ENCODE measurements at regions not wholly inside any gene's neighbourhood (a gene's known extent, or its start where the extent isn't known, plus 50 kb on each side); places are given as distances from the start of the nearest gene placed in this dataset.

DNA sequence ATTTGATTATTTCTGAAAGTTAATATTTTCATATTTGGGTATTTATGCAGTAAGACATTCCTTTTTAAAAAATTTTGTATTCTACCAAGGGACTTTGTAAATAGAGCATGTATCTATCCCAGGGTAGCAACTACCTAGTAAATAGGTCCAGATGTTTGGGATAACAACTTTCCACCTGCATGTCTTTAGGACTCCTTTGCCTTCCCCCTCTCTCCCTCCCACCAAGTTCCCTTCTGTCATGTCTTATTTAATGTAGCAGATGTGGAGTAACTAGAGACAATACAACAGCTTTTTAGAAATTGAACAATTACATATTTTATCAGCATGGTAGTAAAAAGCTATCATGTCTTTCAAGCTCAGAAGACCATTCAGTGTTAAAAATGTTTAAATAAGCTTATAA lies 821.0 kb downstream of the C4orf33 start:
- TF ChIP-seq, protein P1, sequence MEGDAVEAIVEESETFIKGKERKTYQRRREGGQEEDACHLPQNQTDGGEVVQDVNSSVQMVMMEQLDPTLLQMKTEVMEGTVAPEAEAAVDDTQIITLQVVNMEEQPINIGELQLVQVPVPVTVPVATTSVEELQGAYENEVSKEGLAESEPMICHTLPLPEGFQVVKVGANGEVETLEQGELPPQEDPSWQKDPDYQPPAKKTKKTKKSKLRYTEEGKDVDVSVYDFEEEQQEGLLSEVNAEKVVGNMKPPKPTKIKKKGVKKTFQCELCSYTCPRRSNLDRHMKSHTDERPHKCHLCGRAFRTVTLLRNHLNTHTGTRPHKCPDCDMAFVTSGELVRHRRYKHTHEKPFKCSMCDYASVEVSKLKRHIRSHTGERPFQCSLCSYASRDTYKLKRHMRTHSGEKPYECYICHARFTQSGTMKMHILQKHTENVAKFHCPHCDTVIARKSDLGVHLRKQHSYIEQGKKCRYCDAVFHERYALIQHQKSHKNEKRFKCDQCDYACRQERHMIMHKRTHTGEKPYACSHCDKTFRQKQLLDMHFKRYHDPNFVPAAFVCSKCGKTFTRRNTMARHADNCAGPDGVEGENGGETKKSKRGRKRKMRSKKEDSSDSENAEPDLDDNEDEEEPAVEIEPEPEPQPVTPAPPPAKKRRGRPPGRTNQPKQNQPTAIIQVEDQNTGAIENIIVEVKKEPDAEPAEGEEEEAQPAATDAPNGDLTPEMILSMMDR (IDR thresholded peaks at IDR 0.05): no peak
- no peak for TF ChIP-seq EZH2 (IDR thresholded peaks at IDR 0.05; ENCODE audit: borderline replicate concordance, insufficient read depth, low read depth, low read length, poor library complexity, severe bottlenecking)

Measured in B cell (primary cell).